T follicular helper cell (primary cell): ENCODE measurements at regions not wholly inside any gene's neighbourhood (a gene's known extent, or its start where the extent isn't known, plus 50 kb on each side); places are given as distances from the start of the nearest gene placed in this dataset.

Experiments
- DNase-seq: peaks from one replicate; pipeline ENCODE4 v3.0.0-alpha.2; 2020; ENCODE audit warnings: low read depth

DNA sequence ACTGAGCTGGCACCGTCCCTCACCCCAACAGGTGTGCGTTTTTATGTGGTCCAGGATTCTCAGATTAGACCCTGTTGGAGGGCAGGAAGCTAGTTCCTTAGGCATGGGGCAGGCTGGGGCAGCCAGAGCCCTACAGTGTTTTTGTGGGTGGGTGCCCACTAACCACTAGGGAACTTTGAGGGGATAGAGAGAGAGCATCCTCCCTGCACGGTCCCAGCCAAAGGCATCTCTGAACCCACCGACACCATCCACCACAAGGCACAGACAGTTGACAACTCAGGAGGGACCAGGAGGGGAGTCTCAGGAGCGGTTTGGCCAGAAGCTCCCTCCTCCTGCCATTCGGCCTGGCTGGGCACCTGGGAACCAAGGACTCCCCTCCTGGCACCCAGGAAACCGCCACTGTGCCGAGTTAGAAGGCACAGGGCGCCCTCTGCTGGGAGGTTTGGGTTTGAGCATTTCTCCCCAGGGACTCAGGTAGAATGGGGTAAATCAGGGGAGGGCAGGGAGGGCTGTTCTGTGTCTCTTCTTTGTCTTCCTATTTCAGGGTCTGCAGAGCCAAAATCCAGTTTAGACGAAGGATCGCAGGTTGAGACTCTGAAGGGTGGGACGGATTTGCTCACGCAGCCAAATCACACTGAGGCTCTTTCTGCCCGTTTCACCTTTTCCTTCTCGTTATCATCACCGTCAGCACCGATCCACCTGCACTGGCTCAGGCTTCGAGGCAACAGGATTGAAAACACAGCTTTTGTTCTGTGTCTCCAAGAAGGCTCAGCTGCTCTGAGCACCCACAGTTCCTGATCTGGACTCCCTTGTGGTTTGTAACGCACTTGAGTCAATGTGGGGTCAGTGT lies 84.8 kb upstream of the COL13A1 start:
- DNase-seq: peak; percentile 33

DNA sequence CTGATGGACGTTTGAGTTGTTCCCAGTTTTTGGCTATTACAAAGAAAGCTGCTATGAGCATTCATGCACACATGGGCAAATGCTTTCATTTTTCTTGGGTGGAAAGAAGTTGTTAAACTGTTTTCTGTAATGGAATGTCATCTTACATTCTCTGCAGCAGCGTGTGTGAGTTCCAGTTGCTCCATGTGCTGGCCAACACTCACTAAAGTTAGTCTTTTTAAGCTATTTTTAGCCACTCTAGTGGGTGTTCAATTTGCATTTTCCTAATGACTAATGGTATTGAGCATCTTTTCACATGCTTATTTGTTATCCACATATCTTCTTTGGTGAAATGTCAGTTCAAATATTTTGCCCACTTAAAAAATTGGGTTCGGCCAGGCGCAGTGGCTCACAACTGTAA lies 82.8 kb upstream of the COL13A1 start:
- DNase-seq: no peak

DNA sequence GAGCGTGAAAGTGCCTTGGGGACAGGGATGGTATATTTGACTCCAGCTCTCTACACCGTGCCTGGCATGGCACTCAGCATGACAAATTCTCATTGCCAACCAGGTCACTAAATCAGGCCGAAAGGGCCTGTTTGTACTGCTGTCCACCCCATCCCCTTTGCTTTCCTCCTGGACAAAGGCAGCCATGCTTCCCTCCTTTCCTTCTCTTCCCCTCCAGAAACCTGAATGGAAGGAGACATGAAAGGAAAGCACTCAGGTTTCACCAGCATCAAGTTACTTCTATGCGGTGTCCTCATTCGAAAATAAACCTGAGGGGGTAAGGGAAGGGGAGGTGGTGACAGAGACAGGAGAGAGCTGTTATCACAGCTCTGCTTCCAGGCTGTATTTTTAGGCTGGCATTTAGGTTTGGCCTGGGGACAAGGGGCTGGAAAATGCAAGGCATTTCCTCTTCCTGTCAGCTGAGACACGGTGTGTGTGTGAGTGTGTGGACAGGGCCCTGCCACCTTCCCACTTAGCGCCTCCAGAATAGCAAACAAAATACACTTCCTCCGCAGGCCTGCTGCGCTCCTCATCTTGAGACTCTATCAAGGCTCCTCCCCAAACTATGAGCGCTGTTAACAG lies 79.9 kb upstream of the COL13A1 start:
- DNase-seq: no peak

DNA sequence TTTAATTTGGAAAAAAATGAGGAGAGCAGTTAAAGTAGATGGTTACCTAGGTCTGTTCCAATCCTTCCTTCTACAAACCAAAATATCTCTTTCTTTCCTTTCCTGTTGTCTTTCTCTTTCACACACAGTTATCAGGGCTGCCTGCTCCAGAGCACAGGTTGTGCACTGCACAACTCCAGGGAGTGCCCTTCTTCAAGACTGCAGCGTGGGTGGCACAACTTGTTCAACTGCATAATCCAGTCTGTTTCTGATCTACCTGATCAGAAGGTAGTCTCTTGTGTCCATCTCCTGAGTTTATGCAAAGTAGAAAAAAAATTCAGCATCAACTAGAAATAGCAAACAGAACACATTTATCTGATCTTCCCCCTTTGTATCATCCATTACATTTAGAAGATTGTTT lies 78.1 kb upstream of the COL13A1 start:
- DNase-seq: no peak

DNA sequence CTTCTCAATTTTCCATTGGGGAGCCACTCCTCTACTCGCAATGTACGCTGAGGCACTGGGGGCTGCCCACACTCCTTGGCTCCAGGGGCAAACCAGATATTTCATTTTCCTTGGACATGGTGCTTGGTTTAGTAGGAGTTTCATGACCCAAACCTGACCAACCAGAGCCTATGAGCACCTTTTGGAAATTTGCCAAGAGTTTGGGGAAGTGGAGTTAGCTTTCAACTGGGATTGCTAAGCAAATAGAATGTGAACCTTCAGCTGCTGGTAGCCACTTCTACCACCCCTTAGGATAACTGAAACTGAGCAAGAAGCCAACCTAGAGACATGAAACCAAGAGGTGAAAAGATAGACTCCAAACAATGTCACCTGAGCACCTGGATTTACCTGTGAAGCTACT lies 74.9 kb upstream of the COL13A1 start:
- no peak for DNase-seq

DNA sequence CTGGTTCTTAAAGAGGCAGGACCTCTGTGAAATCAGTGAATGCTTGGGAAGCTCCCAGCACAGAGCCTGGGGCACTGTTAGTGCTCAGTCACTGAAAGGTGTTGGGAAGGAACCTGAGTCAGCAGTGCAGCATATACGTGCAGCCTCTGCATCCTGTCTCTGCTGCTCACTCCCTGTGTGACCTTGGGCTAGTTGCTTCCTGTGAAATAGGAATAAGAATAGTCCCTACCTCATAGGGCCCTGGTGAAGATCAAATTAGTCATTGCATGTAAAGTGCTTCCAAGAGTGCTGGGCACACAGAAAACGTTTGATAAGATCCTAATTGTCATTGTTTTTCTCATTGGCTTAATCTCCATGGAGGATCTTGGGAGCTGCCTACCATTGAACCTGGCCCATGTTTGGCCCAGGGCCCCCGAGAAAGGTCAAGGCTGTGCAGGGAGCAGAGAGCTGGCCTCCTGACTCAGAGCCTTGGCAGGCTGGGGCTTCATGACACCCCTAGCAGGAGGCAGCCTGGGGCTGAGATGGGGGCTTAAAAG lies 73.3 kb upstream of the COL13A1 start:
- DNase-seq: no peak

DNA sequence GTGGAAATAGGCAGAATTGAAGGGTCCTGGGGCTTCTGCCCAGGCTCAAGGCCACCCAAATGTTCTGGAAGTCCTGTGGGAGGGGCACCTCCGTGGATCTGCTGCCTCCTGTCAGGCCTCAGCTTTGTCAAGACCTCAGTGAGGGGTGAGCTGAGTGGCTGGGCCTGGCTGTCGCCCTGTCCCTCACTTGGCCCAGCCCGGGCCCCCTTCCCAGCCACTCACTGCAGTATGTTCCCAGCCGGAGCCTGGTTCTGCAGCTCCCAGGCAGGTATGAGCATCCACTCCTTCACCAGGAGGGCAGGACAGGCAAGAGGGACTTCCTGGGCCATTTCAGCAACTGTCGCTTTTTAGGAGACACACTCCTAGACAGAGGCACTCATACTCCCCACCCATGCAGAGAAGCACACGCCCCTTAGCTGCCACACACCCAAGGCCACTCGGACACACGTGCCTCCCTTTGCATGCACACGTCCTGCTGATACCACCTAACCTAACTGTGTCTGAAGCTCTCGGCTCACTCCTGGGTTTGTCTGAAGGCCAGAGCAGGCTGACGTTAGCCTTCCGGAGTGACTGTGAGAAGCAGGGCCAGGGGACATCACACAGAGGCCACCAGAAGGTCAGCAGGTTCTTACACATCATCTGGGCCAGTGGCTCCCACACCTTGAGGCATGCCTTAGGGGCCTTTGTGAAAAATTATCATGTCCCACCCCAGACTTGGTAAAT lies 72.2 kb upstream of the COL13A1 start:
- DNase-seq: no peak

DNA sequence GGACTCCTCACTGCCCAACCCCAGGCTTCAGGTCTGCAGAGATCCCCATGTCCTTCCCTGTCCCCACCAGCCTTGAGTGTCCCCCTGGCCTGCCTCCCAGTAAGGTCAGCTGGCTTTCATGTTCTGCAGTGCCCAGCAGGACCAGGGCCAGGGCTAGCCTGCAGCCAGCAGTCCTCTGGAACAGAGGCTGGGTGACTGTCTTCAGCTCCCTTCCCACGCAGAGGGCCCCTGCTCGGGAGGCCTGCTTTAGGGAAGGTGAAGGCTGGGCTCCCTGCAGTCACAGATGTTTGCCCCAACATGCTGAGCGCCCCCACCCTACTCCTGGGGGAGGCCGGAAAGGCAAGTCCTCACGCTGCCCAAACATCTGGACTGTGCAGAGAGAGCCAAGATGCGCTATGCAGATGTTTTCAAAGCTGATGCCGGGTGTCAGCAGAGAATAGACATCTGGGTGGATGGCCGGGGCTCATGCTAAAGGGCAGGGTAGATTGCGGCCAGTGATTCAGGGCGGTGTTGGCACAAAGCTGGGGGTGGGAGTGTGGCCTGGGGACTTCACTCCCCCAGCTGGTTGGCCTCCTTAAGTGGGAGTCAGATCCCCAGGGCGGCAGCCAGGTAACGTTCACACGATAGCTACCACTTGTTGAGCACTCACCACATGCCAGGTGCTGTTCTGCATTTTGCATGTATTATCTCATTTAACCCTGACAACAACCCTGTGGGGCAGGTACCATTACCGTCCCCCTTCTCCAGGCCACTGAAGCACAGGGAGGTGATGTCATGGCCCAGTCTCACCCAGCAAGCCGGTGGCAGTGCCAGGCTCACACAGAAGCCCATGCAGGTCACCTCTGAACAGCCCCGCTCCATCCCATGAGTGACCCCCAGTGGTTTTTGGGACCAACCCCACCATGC lies 71.2 kb upstream of the COL13A1 start:
- DNase-seq: no peak

DNA sequence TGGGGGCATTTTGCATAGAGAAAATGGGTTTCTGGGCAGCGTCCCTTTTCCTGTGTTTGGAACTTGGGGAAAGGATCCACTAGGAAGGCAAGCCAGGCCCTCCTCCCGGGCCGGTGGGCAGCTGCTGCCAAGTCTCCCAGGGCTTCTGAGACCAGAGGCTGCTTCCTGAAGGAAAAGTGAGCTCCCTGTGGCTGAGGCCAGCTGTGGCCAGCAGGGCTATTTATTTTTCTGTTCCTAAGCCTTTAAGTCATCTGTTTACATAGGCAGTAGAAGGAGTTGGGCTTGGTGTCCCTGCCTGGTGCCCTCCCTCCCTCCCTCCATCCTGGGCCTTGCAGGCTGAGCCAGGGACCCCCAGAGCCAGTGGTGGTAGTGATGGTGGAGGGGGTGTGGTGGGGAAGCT lies 70.5 kb upstream of the COL13A1 start:
- DNase-seq: no peak

DNA sequence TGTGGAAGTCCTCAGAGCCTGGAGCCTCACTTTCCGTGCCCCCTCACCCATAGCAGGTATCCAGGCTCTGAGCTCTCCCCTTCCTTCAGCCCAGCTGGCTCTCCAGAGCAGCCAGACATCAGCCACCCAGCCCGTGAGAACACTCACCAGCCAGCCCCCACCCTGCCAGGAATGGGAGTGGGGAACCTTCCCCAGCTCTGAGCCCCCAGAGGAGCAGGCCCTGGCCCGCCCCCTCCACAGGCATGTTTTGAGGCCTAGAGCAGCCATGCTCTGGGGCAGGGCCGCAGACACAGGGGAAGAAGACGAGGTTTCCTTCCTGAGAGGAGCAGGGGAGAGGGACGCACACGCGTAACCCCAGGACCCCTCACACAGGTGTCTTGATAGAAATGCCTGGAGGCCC lies 70.0 kb upstream of the COL13A1 start:
- no peak for DNase-seq

DNA sequence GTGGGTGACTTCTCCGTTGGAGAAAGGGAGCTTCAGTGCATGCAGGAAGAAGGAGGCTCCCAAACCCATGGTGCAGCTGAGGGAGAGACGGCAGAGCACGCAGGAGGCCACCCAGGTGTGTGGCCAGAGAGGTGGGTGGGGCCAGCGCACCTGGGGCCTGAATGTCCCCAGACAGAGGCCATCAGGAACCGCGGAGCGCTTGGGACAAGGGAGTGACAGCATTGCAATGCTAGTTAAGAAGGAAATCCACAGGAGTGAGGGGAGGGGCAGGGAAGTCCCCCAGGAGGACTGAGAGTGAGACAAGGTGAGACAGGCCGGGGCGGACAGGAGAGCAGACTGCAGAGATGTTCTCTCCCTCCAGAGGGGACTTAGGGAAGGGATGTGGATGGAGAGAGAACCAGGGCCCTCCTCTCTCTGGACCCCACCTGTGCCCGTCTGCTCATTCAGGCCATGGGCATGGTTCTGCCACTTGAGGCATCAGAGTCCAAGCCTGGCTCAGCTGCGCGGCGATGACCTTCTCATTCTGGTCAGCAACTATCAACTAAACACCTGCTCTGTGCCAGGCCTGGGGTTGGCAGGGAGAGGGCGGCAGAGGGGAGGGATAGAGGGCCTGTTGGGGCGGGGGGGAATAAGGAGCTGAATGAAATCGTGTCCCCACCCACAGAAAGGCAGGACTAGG lies 69.4 kb upstream of the COL13A1 start:
- no peak for DNase-seq

DNA sequence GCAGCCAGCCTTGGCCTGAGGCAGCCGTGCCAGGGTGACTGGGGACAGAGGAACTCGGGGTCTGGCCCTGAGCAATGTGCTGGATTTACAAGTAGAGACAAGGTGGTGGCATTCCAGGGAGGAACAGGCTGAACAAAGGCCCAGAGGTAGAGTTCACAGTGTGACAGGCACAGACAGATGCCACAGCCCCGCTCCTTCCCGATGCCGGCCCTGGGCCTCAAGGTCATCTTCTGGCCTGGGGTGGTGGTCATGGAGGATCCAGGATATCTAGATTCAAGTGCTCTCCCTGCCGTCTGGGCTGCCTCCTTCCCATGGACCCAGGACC lies 68.9 kb upstream of the COL13A1 start:
- DNase-seq: no peak

DNA sequence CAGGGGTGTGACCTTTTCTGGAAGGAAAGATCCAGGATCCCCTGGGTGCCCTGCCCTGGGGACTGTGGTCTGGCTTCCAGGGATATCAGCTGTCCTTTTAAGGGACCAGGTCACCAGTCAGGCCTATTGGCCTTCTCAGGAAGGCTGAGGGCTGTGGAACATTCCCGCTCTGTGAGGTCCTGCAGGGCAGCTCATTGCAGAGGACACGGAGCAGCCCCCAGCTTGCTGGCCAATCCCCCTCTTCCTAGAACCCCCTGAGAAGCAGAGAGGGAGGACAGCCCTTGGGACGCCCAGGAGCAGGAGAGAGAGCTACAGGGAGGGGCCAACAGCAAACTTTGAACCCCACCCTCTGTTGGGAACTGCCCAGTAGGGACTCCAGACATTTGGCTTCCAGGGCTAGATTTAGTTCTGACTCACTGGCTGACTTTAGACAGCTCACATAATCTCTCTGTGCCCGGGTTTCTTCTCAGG lies 67.9 kb upstream of the COL13A1 start:
- no peak for DNase-seq

DNA sequence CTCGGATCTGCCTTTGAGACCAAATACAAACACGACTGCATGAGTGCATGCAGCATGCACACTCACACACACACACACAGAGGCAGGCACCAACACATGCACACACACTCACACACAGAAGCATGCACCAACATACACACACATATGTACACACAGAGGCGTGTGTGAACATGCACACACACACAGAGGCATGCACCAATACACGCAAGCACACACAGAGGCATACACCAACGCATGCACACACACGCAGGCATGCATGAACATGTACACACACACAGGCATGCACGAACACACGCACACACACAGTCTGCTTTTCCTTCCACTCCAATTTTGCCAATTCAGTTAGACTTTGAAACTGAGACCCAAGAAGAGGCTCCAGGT lies 67.3 kb upstream of the COL13A1 start:
- DNase-seq: no peak

DNA sequence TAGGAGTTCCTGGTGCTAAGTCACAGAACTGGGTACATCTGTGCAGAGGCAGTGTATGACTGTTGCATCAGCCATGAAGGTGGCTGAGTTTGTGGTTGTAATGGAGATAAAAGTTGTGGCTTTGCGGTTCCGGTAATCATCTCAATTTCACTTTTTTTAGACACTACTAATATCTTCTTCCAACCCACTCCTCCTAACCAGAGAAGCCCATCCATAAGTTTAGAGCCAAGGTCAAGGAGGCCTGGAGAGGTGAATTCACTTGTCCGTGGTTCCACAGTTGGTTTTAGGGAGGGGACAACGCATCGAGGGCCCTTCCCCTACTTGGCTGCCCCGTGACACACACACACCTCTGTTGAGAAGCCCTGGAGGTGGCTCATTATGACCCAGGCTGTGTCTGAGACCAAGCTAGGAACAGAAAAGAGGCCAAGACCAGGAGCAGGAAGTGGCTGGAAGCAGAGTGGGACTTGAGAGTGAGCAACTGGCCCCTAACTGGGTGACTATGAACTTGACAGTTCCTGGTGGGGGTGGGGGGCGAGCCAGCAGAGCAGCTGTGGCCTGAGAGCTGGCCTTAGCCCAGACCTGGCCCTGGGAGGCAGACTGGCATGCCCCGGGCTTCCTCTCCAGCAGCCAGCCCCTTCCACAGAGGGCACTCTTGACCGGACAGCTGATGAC lies 66.8 kb upstream of the COL13A1 start:
- no peak for DNase-seq

DNA sequence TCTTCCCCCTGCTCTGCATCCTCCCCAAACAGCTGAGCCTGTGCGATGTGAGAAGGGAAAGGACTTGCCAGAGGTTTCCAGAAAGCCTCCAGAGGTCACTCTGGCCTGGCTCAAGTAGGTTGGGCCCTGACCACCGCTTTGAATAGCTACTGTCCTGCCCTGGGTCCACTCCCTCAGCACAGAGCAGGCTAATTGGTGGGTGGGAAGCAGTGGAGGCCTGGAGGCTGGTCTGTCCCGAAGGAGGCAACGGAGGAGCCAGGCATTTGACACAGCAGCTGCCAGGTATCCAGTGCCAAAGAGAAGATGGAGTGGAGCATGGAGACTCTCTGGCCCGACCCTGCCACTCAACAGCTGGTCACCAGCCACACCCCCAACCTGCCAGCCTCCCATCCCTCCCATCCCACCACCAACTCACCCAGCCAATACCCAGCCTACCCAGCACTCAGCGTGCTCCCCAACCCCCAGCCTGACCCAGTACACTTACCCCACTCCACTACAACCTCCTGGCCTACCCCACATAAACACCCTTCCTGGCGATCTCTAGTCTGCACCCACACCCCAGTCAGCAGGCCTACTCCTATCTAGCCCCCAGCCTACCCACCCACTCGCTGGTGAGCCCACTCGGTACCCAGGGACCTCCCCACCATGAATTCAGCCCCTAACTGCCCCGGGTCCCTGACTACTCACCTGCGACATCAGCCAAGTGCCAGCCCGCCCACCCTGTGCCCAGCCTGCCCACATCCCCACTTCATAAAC lies 64.6 kb upstream of the COL13A1 start:
- DNase-seq: no peak

DNA sequence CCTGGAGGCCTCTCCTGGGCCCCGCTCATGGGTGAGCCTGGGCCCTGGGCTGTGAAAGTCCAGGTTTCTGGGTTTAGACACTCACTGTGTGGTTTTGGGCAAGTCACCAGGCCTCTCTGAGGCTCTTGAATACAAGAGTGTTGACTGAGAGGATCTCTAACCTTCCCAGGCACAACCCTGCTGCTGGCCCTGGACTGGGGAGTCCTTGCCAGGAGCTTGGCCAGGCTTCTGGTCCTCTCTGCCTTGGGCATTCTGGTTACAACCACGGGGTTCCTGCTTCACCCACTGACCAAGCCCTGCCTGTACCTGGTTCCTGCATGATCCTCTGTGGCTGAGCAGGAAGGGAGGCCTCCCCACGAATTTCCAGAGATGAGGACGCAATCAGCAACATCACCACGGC lies 63.6 kb upstream of the COL13A1 start:
- DNase-seq: no peak

DNA sequence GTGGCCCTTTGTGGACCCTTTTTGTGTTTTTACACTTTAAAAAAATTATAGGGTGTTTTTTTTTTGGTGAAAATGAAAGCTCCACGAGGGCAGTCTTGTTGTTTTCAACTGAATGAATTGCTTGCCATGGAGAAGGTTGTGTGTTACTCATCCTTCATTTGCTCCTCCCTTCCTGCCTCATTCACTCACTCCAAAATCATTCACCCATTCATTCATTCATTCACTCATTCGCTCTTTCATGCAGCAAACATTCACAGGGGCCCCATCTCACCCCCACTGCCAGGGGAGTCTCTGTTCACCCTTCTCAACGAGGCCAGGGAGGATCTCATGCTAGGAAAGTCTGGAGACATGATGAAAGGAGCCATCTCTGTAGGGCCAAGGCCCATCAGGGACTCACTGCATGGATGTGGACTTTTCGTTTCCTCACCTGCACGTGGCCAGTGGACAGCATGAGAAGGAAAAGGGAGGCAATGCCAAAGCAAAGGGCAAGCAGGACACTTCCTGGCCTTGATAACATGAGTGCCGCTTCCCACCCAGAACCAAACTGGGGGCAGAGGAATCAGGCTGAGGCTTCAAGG lies 62.8 kb upstream of the COL13A1 start:
- no peak for DNase-seq

DNA sequence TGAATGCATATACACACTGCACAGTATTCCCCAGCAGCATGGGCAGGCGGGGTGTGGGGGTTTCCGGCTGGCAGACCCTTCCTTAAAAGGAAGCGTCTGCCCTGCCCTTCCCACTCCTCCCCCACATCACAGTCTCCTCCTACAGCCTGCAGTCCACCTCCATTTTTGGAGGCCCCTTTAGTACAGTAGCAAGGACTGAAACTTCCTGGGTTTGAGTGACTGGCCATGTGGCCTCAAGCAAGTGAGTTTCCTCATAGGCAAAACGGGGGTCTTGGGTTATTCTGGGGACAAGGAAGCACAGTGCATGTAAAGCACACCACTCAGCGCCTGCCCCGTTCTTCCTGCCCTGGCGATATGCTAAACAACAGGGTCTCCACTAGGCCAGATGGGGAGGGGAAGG lies 62.1 kb upstream of the COL13A1 start:
- DNase-seq: no peak

DNA sequence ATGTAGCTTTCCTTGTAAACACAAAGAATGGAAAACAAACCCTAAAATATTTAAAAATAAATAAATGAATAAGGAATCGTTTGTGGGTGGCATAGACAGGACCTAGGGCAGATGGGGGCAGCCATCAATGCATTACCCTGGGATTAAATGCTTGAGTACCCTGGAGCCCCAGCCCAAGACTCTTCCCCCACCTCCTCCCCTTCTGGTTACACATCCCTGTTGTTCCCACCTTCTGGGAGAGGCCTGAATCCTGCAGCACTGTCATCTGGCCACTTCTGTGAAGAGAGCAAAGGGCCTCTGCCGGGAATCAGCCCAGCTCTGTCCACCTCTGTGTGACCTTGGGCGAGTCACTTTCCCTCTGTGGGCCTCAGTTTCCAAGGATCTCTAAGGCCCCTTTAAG lies 61.6 kb upstream of the COL13A1 start:
- no peak for DNase-seq
